ENCODE measurements at regions not wholly inside any gene's neighbourhood (a gene's known extent, or its start where the extent isn't known, plus 50 kb on each side); places are given as distances from the start of the nearest gene placed in this dataset.

DNA sequence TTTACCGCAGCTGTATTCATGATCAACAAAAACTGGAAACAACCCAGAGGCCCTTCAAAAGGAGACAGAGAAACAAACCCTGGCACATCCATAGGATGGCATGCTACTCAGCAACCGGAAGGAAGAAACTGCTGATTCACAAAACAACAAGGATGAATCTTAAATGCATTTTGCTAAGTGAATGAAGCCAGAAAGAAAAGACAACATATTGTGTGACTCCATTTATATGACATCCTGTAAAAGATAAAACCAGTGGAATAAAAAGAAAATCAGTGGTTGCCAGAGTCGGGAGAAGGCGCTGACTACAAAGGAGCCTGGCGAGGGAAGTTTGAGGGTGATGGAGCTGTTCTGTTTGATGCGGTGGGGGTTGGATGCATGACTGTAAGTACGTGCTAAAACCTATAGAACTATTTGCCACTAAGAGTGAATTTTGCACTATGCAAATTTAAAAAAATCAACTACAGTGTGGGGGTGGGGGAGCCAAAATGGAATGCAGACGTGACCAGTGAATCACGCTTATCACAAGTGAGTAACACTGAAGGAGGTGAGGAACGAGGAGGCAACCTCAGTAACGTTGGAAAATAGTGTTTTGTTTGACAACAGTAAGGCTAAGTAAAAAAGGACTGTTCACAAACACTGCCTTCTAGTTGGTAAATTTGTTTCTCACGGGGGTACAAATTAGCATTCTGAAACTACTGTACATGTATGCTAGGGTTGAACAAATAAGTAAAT, 108.9 kb downstream of the INHBB start:
- 72% methylated on average over 12 of the region's 12 CpGs for whole genome bisulfite sequencing (ENCODE audit: low lambda C conversion rate, missing lambda C conversion rate)
- no peak overlapping the region for H2AFZ ChIP-seq

GRCh38 chr2:120455390-120455789, 109.5 kb downstream of the INHBB start:
- TF ChIP-seq, protein P1, sequence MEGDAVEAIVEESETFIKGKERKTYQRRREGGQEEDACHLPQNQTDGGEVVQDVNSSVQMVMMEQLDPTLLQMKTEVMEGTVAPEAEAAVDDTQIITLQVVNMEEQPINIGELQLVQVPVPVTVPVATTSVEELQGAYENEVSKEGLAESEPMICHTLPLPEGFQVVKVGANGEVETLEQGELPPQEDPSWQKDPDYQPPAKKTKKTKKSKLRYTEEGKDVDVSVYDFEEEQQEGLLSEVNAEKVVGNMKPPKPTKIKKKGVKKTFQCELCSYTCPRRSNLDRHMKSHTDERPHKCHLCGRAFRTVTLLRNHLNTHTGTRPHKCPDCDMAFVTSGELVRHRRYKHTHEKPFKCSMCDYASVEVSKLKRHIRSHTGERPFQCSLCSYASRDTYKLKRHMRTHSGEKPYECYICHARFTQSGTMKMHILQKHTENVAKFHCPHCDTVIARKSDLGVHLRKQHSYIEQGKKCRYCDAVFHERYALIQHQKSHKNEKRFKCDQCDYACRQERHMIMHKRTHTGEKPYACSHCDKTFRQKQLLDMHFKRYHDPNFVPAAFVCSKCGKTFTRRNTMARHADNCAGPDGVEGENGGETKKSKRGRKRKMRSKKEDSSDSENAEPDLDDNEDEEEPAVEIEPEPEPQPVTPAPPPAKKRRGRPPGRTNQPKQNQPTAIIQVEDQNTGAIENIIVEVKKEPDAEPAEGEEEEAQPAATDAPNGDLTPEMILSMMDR (IDR thresholded peaks at IDR 0.05; ENCODE audit: poor library complexity): peak; percentile 12
- TF ChIP-seq EZH2phosphoT487 (IDR thresholded peaks at IDR 0.05; ENCODE audit: low read depth, severe bottlenecking, unreplicated experiment) (no peak), EZH2 (IDR thresholded peaks at IDR 0.05; ENCODE audit: borderline replicate concordance) (no peak)
- Histone ChIP-seq H3K27ac (no peak overlapping the region), H3K9me2 (replicated peaks; ENCODE audit: insufficient read depth) (no peaks in the 10 kb centered on the region), H3K4me1 (ENCODE audit: insufficient read depth) (no peaks in the 10 kb centered on the region), H3K36me3 (replicated peaks; ENCODE audit: insufficient read depth, low read depth) (no peaks in the 10 kb centered on the region), H3K4me2 (no peak overlapping the region), H3K79me2 (no peaks in the 10 kb centered on the region), H3K9me3 (ENCODE audit: low read depth) (no peaks in the 10 kb centered on the region), H3K27me3 (no peaks in the 10 kb centered on the region), H4K20me1 (ENCODE audit: insufficient read depth, poor library complexity, severe bottlenecking) (no peaks in the 10 kb centered on the region), H2AFZ (no peak overlapping the region), H3K4me3 (no peak overlapping the region)
- DNase-seq (ENCODE audit: low spot score): no peak
- 58% methylated on average over 1 of the region's 1 CpG for WGBS (ENCODE audit: low lambda C conversion rate, missing lambda C conversion rate)

More for the DNA sequence above, 108.9 kb downstream of the INHBB start:
- H3K4me2 ChIP-seq: no peak overlapping the region
- H3K27me3 ChIP-seq: no peaks in the 10 kb centered on the region
- no peaks in the 10 kb centered on the region for H3K36me3 ChIP-seq (replicated peaks; ENCODE audit: insufficient read depth, low read depth)
- no peak overlapping the region for H3K4me3 ChIP-seq
- H3K79me2 ChIP-seq: no peaks in the 10 kb centered on the region
- no peak overlapping the region for H3K27ac ChIP-seq
- no peaks in the 10 kb centered on the region for H3K4me1 ChIP-seq (ENCODE audit: insufficient read depth)
- DNase-seq (ENCODE audit: low spot score): no peak
- TF ChIP-seq EZH2phosphoT487 (IDR thresholded peaks at IDR 0.05; ENCODE audit: low read depth, severe bottlenecking, unreplicated experiment) (no peak), EZH2 (IDR thresholded peaks at IDR 0.05; ENCODE audit: borderline replicate concordance) (no peak)
- TF ChIP-seq, protein P1 (IDR thresholded peaks at IDR 0.05; ENCODE audit: poor library complexity): no peak
- no peaks in the 10 kb centered on the region for H4K20me1 ChIP-seq (ENCODE audit: insufficient read depth, poor library complexity, severe bottlenecking)
- H3K9me3 ChIP-seq (ENCODE audit: low read depth): no peaks in the 10 kb centered on the region
- no peaks in the 10 kb centered on the region for H3K9me2 ChIP-seq (replicated peaks; ENCODE audit: insufficient read depth)

DNA sequence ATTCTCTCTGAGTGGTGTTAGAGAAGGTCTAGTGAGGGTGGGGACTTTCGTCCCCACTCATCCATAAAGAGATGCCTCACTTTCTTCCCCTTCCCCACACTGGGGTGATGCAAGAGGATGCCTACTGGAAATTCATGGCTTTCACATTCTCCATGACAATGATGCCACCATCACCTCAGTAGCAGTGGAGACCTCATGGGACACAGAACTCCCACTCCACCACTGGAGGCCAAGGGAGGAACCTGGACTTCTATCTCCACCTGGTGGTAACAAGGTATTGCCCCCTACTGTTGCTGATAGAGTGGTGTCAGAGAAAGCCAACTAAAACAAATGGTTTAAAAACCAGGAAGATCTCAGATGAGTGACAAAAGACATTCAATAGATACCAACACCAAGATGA, 110.9 kb downstream of the INHBB start:
- Histone ChIP-seq H3K36me3 (replicated peaks; ENCODE audit: insufficient read depth, low read depth) (no peaks in the 10 kb centered on the region), H3K4me1 (ENCODE audit: insufficient read depth) (no peaks in the 10 kb centered on the region), H2AFZ (no peak overlapping the region), H3K9me3 (ENCODE audit: low read depth) (no peaks in the 10 kb centered on the region), H3K9me2 (replicated peaks; ENCODE audit: insufficient read depth) (no peaks in the 10 kb centered on the region), H3K79me2 (no peaks in the 10 kb centered on the region), H4K20me1 (ENCODE audit: insufficient read depth, poor library complexity, severe bottlenecking) (no peaks in the 10 kb centered on the region), H3K27me3 (no peaks in the 10 kb centered on the region), H3K27ac (no peak overlapping the region), H3K4me2 (no peak overlapping the region), H3K4me3 (no peak overlapping the region)
- DNase-seq (ENCODE audit: low spot score): no peak
- no peak for TF ChIP-seq EZH2 (IDR thresholded peaks at IDR 0.05; ENCODE audit: borderline replicate concordance)
- no peak for TF ChIP-seq EZH2phosphoT487 (IDR thresholded peaks at IDR 0.05; ENCODE audit: low read depth, severe bottlenecking, unreplicated experiment)
- TF ChIP-seq, protein P1 (IDR thresholded peaks at IDR 0.05; ENCODE audit: poor library complexity): no peak
- WGBS (ENCODE audit: low lambda C conversion rate, missing lambda C conversion rate): 96% methylated on average over 1 of the region's 1 CpG

Data from hepatocyte (in vitro differentiated cells).